ENCODE measurements at regions not wholly inside any gene's neighbourhood (a gene's known extent, or its start where the extent isn't known, plus 50 kb on each side); places are given as distances from the start of the nearest gene placed in this dataset.

DNA sequence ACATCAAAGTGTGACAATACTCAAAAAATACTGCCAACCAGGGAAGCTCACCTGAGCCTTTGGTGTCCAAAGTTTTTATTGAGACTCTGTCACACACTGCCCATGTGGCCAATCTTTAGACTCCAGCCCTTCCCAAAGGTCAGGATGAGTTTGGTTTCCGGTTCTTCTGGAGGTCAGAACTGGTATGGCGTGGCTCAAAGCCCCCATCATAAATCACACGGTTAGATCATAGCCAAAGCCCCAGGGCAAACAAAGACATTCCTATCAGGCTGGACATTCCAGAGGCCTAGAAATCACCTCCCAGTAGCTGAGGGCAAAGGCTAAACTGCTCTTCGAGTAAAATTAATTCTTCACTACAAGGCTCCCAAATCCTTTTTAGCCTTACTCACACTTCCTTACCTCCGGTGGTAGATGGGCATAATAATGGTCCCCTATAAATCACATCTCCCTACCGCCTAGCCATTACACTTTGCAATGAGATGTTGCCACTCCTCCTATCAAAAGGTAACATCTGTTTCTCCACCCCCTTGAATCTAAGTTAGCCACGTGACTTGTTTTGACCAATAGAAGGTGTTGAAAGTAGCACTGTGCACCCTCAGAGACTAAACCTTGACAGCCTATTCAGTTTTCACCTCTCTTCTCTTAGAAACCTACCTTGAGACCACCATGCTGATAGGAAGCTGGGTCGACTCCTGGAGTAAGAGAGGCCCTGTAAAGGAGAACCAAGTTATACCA, 137.8 kb upstream of the DUSP21 start:
- WGBS, 2 experiments (ENCODE audit: extremely low coverage in 2 of 2, insufficient read length in 1 of 2), result no CpG with 5 or more reads among the region's 8 CpGs
- no peak for DNase-seq
- dilution Hi-C loops (cut with HindIII; ENCODE audit: low sequenced_read_pairs, unreplicated experiment), result no loop called here

More for the DNA sequence above, 137.8 kb upstream of the DUSP21 start:
- H3K14ac ChIP-seq (replicated peaks; ENCODE audit: low read depth, low read length), result no peak overlapping the region
- H4K5ac ChIP-seq (ENCODE audit: low read depth, low read length), result no peak overlapping the region
- no peaks in the 10 kb centered on the region for H3K79me1 ChIP-seq (ENCODE audit: low read depth in 1 of 2, low read length in 2 of 2)
- no peak overlapping the region for H4K8ac ChIP-seq (ENCODE audit: low read depth in 2 of 2, low read length in 2 of 2)
- H3K27me3 ChIP-seq (ENCODE audit: control insufficient read depth, insufficient read depth, low read length), result peaks cover 3% of the 10 kb centered on the region; the same call in 1 of the 2 replicates
- H2BK120ac ChIP-seq (ENCODE audit: low read depth, low read length), result no peak overlapping the region
- no peak overlapping the region for H3K23ac ChIP-seq (ENCODE audit: low read depth, low read length)
- ChIA-PET CTCF (no interaction called here), POLR2A (ENCODE audit: unreplicated experiment) (no interaction called here)
- no peak overlapping the region for H2BK15ac ChIP-seq (ENCODE audit: low read depth, low read length)
- no peak overlapping the region for H2AK9ac ChIP-seq (replicated peaks; ENCODE audit: low read depth, low read length, poor library complexity)
- H2AFZ ChIP-seq (replicated peaks; ENCODE audit: low read length, poor library complexity), result no peak overlapping the region
- H3K4ac ChIP-seq (ENCODE audit: low read depth, low read length), result no peak overlapping the region
- no peak overlapping the region for H3K4me3 ChIP-seq (ENCODE audit: insufficient read depth, low read depth, low read length)
- no peak overlapping the region for H2BK20ac ChIP-seq (ENCODE audit: low read depth, low read length)
- H2AK5ac ChIP-seq (ENCODE audit: low read depth, low read length), result no peak overlapping the region
- no peaks in the 10 kb centered on the region for H3K9me3 ChIP-seq (ENCODE audit: control insufficient read depth, insufficient read depth, low read length)
- no peaks in the 10 kb centered on the region for H3K36me3 ChIP-seq (ENCODE audit: control insufficient read depth, insufficient read depth, low read length)
- no peak overlapping the region for H3K4me2 ChIP-seq (ENCODE audit: low read depth, low read length)
- intact Hi-C loops (cut with micrococcal nuclease) (no loop called here), in situ Hi-C loops (cut with MboI; ENCODE audit: low sequenced_read_pairs) (no loop called here)
- H2BK5ac ChIP-seq (ENCODE audit: low read depth, low read length, poor library complexity, severe bottlenecking), result no peak overlapping the region
- no peak overlapping the region for H4K91ac ChIP-seq (ENCODE audit: insufficient read depth, low read depth, low read length)
- H3K4me1 ChIP-seq (ENCODE audit: control insufficient read depth, insufficient read depth, low read length), result no peaks in the 10 kb centered on the region
- no peak for TF ChIP-seq CEBPB (IDR thresholded peaks at IDR 0.05; ENCODE audit: low read depth, low read length)
- no peak for TF ChIP-seq POLR2A (IDR thresholded peaks at IDR 0.05; ENCODE audit: low read depth, low read length)
- TF ChIP-seq, protein P1, sequence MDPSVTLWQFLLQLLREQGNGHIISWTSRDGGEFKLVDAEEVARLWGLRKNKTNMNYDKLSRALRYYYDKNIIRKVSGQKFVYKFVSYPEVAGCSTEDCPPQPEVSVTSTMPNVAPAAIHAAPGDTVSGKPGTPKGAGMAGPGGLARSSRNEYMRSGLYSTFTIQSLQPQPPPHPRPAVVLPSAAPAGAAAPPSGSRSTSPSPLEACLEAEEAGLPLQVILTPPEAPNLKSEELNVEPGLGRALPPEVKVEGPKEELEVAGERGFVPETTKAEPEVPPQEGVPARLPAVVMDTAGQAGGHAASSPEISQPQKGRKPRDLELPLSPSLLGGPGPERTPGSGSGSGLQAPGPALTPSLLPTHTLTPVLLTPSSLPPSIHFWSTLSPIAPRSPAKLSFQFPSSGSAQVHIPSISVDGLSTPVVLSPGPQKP (IDR thresholded peaks at IDR 0.05; ENCODE audit: borderline replicate concordance, low read depth, low read length), result no peak
- no peak for TF ChIP-seq BHLHE40 (IDR thresholded peaks at IDR 0.05; ENCODE audit: low read depth, low read length)
- no peak for TF ChIP-seq RFX5 (IDR thresholded peaks at IDR 0.05; ENCODE audit: low read depth, low read length)
- no peak overlapping the region for H3K18ac ChIP-seq (ENCODE audit: low read depth, low read length)
- no peaks in the 10 kb centered on the region for H4K20me1 ChIP-seq (ENCODE audit: insufficient read depth, low read length)
- no TSS peak for BruUV-seq (replicated peaks)
- ATAC-seq (ENCODE audit: low read depth), result no peak
- H3K9me1 ChIP-seq (ENCODE audit: insufficient read depth, low read length), result no peaks in the 10 kb centered on the region
- H3K27ac ChIP-seq (ENCODE audit: insufficient read depth, low read length), result no peak overlapping the region
- no peak overlapping the region for H3K56ac ChIP-seq (ENCODE audit: extremely low read depth, insufficient read depth, low read length)
- no peak overlapping the region for H3K9ac ChIP-seq (ENCODE audit: low read depth, low read length)

Data from IMR-90 (cell line).